CD4-positive, alpha-beta T cell treated with Interleukin-4 for 1 hour (primary cell): ENCODE measurements at regions not wholly inside any gene's neighbourhood (a gene's known extent, or its start where the extent isn't known, plus 50 kb on each side); places are given as distances from the start of the nearest gene placed in this dataset.

Experiments
- DNase-seq, 2 donors: peaks; one replicate each; pipeline ENCODE4 v3.0.0-alpha.2; 2020 to 2022

- DNase-seq = no peak
Observed at GRCh38 chr12:60930151-60930550, 1330.1 kb upstream of the USP15 start.

- DNase-seq = no peak
Observed at GRCh38 chr12:60935981-60936761, 1324.0 kb upstream of the USP15 start.

DNA sequence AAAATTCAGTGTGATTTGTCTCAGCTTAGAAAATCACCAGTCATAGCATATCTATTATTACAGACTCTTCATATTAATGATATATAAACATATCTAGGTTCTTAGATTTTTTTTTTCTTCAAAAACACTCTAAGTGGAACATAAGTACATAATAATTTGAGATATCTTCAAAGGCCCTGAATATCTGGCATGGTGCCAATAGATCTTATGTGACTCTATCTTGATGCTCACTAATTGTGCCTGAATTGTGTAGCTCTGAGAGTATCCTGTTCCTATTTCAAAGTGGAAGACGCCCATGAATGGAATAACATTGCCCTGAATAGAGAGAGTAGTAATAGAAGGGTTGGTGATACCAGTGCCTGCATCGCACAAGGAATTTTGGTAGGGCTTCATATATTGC is 1312.7 kb upstream of the USP15 start:
- DNase-seq = no peak

DNA sequence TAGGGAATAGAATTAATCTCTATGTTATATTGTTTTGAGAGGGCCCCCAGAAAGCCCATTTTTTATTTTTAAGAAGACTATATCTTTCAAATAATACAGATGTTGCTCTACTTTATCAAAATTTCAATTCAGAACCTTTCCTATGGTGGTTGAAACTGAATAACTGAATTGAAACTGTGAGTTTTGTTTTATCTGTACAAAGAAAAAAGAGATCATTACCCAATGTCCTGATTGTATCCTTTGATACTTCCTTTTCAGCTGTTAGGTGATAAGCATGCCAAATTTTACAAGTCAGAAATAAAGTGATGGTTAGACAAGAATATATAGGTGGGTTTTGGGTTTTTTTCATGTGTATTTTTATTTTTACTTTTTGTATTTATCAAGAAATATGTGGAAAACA is 1293.1 kb upstream of the USP15 start:
- DNase-seq = no peak

DNA sequence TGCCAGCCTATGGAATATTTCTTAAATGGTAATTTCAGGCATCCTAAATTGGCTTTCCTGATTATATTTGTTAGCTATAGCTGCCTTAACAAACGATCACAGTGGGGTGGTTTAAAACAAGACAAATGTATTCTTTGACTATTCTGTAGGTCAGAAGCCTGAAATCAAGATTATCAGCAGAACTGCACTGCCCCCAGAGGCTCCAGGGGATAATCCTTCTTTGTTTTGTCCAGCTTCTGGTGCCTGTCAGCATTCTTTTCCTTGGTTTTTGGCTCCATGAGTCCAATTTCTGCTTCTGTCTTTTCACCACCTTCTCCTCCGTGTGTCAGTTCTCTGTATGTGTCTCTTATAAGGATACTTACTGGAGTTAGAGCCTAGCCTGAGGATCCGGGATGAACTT is 1282.2 kb upstream of the USP15 start:
- DNase-seq = no peak

DNA sequence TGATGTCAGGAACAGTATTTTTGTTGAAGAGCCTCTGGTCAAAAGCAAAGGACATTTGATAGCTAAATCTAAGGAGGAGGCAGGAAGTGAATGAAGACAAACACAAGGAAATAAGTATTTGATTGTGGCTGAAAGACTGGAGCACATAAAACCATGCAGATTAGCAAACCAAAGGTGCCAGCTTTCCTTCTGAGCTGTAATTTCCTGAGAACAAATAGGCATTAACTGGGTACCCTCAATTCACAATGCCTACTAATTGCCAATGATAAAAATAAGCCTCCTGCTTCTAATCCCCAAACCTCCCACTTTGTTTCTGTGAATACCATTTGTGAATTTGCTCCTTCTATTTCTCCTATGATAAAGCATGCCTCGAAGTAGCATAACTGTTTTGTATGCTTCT is 1279.6 kb upstream of the USP15 start:
- DNase-seq = no peak

- no peak for DNase-seq
Observed at GRCh38 chr12:60981473-60981872, 1278.7 kb upstream of the USP15 start.

DNA sequence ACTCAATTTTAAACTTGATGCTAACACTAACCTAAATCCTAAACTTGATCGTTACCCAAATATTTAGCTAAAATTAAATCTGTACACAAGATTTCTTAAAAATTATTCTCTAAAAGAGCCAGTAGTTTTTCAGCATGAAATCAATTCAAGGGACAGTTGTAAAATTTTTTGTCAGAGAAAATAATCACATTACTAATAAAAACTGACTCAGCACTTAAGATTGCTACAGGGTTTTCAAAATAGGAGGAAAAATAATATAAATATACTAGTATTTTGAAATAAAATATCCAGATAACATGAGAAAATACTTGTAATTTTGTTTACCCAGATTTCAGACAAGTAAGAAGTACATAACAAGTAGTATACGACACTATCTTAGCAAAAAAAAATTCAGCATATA is 1268.1 kb upstream of the USP15 start:
- no peak for DNase-seq

DNA sequence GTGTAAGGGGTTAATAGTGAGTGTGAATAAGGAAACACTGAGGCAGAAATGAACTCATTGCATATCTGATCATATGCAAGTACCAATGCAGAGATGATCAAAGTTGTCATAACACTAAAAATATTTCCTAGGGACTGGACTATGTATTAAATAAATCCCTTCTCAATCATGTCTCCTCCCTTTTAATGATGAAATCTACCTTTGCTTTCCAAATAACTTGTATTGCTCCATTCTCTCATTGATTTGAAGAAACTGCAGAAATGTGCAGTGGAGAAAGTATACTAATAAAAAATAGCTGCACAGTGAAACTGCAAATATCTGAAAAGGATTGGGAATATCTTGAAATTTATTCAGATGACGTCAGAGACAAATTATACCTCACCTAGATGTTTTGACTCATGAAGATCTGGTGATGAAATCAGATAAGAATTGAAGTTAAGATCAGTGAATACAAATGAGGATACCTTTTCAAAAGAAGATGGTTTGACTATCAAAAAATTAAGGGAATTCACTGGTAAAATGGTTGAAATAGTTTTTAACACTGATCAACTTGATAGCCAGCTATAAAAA is 1264.9 kb upstream of the USP15 start:
- DNase-seq = no peak

- DNase-seq = no peak
Observed at GRCh38 chr12:60997869-60998378, 1262.3 kb upstream of the USP15 start.

DNA sequence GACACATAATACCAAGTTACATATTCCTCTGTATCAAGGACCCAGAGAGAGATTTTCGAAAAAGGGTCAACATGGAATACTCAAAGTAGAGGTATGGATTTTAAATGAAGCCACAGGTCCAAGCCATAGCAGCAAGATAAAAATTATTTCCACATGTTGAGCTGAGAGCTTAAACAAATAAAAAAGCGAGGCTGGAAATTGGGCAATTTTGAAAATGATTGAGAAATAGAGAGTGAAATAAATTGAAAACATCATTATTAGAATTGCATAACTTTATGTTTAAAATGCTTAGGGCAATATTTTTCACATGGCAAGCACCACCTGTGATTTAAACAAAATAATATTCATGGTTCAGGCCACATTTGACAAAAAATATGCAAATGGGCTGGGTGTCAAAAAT is 1251.0 kb upstream of the USP15 start:
- no peak for DNase-seq

- no peak for DNase-seq
Observed at GRCh38 chr12:61011767-61012423, 1248.3 kb upstream of the USP15 start.

- DNase-seq = no peak
Observed at GRCh38 chr12:61018571-61018970, 1241.6 kb upstream of the USP15 start.

DNA sequence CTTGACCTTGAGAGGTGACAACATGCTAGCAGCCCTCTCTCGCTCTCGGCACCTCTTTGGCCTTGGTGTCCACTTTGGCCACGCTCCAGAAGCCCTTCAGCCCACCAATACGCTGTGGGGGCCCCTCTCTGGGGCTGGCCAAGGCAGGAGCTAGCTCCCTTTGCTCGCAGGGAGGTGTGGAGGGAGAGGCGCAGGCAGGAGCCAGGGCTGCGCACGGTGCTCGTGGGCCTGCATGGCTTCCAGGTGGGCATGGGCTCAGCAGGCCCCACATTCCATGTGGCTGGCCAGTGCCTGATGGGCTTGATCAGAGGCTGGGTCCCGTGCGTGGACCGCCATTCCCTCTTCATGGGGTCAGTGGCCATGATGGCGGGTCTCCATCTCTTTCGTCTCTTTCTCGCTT is 1237.0 kb upstream of the USP15 start:
- DNase-seq = no peak

GRCh38 chr12:61029516-61029915 is 1230.7 kb upstream of the USP15 start:
- DNase-seq = no peak

DNA sequence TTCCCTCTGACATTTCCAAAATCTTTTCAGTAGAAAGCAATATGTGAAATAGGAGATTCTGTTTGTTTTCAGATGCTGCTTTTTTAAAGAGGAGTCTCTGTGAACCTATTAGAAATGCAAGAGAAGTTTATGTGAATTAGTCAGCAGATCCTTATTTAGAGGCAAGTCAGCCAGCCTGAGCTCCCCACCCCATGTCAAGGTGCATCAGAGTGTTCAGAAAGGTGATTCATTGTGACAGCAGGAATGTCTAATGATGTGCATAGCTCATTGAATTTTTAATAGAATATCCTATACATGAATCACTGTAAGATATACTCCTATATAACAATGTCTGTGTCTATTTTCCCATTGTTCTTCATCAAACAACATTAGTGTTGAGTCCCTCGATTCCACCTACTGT is 1222.4 kb upstream of the USP15 start:
- no peak for DNase-seq

GRCh38 chr12:61043838-61044237 is 1216.4 kb upstream of the USP15 start:
- DNase-seq = no peak

DNA sequence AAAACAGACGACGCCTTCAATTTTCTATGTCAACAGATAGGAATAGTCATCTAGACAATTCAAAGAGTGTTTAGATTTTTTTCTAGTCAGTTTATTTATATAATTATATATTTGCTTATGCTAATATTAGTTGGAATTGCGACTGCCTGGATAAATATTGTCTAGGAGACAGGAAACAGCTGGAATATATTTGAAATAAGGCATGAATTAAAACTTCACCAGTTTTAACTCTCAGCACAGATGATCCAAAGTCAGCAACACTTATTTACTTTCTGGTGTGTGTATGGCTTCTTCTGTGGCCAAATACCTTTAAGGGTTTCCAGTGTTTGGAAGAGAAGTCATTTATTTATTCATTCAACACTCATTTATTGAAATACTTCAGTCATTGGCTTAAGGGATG is 1215.4 kb upstream of the USP15 start:
- no peak for DNase-seq

- no peak for DNase-seq
Observed at GRCh38 chr12:61070640-61071414, 1189.4 kb upstream of the USP15 start.

DNA sequence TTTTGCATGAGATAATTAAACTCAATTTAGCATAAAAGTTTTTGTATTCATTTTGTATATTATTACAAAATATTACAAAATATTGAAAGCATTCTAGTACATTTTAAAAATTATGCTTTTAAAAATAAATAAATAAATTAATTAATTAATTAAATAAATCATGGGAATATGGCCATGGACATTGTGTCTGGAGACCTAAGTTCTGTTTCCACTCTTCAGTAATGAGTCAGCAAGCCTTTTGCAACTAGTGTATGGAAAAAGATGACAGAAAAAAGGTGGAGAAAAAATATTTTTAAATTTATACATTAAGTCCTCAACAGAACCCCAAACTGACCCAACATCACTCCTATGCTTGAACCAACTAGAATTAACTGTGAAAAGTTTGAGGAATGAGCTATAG is 1187.5 kb upstream of the USP15 start:
- no peak for DNase-seq

DNA sequence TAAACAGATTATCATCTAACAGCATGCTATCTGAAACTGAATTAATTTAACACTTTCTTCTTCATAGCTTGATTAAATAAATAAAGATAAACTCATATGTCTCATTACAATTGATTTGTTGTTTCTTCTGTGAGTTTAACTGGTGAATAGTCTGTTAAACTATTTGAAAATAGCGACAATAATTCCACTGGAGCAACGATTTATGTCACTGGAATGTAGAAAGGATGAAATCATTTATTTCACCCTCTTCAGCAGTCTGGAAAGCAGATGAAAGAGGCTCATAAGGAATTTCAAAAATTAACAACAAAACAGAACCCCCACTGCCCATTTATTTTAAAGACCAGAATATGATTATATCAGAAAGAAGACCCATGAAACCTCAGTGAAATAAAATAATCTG is 1165.1 kb upstream of the USP15 start:
- DNase-seq = no peak

DNA sequence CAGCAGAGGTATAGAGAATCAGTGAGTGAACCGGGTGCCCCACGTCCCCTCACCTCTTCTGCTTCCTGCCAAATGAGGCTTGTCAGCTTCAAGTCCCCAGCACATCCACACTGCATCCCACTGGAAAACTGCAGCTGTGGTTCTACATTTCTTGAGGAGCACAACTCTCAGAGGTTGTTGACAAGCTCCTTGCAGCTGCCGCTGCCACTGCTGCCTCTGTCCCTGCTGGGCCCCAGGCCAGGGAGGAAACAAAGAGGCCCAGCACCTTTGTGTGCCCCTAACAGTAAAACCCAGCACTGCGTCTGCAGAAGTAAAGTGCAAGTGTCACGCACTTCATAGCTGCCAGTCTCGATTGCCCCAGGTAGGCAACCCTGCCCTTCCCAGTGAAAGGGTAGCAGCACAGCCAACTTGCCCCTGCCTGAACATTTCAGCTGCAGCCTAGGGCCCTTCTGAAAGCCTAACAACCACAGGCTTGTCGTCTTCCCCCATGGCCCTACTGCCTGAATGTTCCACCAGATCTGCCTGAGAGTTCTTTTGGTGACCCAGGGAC is 1162.1 kb upstream of the USP15 start:
- no peak for DNase-seq

DNA sequence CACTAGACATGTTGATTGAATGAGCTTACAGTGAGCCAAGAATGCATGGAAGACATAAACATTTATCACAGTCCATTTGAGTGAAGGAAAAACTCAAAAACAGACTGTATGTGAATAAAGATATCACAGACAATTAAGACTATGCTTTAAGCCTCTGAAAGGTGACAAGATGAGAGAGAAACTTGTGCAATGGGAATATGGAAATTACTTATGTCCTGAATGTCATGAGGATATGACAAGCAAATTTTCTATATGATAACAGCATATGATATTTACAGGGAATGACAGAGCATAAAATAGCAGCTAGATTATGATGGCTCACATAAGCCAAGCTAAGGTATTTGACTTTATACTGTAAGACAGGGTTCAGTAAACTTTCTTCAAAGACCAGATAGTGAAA is 1153.1 kb upstream of the USP15 start:
- DNase-seq = no peak
